Glutamatergic neuron (in vitro differentiated cells): ENCODE measurements at regions not wholly inside any gene's neighbourhood (a gene's known extent, or its start where the extent isn't known, plus 50 kb on each side); places are given as distances from the start of the nearest gene placed in this dataset.

Source experiments
- DNase-seq: peaks from one replicate; pipeline ENCODE4 v3.0.0; 2022
- H3K27ac Mint-ChIP-seq: one replicate; pipeline ENCODE4 v1.8.0; 2020; ENCODE audit warnings: mild to moderate bottlenecking, mixed read lengths, inconsistent platforms; ENCODE audit not compliant: unreplicated experiment
- H3K27me3 Mint-ChIP-seq: one replicate; pipeline ENCODE4 v1.8.0; 2020; ENCODE audit warnings: mild to moderate bottlenecking, moderate library complexity, mixed read lengths, inconsistent platforms; ENCODE audit not compliant: unreplicated experiment
- H3K36me3 Mint-ChIP-seq: one replicate; pipeline ENCODE4 v1.8.0; 2020; ENCODE audit warnings: mild to moderate bottlenecking, mixed read lengths, inconsistent platforms; ENCODE audit not compliant: unreplicated experiment
- H3K4me1 Mint-ChIP-seq: one replicate; pipeline ENCODE4 v1.8.0; 2020; ENCODE audit warnings: mild to moderate bottlenecking, low read depth, mixed read lengths, inconsistent platforms; ENCODE audit not compliant: unreplicated experiment
- H3K4me3 Mint-ChIP-seq: one replicate; pipeline ENCODE4 v1.8.0; 2020; ENCODE audit warnings: mild to moderate bottlenecking, mixed read lengths, inconsistent platforms; ENCODE audit not compliant: unreplicated experiment
- H3K9me3 Mint-ChIP-seq: one replicate; pipeline ENCODE4 v1.8.0; 2020; ENCODE audit warnings: mild to moderate bottlenecking, moderate library complexity, mixed read lengths, inconsistent platforms; ENCODE audit not compliant: unreplicated experiment
- CTCF ChIP-seq: fragments of 200-600 bp; sonication (generic); IDR thresholded peaks from one replicate; pipeline ENCODE4 v1.5.0; 2021; ENCODE audit not compliant: partially characterized antibody, unreplicated experiment

- no peaks in the 10 kb centered on the region for H3K4me1 Mint-ChIP-seq
Measured at GRCh38 chr19:31825134-31826094, 476.2 kb upstream of the TSHZ3 start.

GRCh38 chr19:31826325-31826724 lies 477.1 kb upstream of the TSHZ3 start:
- Mint-ChIP-seq H3K9me3 (peaks cover under 1% of the 10 kb centered on the region), H3K27me3 (no peaks in the 10 kb centered on the region), H3K4me1 (no peaks in the 10 kb centered on the region), H3K27ac (no peak overlapping the region), H3K4me3 (no peak overlapping the region), H3K36me3 (peaks cover 4% of the 10 kb centered on the region)
- TF ChIP-seq CTCF = no peak
- no peak for DNase-seq

More at GRCh38 chr19:31825134-31826094, 476.2 kb upstream of the TSHZ3 start:
- Mint-ChIP-seq H3K27me3 (no peaks in the 10 kb centered on the region), H3K4me3 (peak overlapping the region; percentile 22), H3K36me3 (peaks cover 4% of the 10 kb centered on the region), H3K27ac (no peak overlapping the region), H3K9me3 (peaks cover 4% of the 10 kb centered on the region)
- no peak for DNase-seq
- TF ChIP-seq CTCF = no peak

- H3K27me3 Mint-ChIP-seq = no peaks in the 10 kb centered on the region
- peaks cover 12% of the 10 kb centered on the region for H3K36me3 Mint-ChIP-seq
- H3K9me3 Mint-ChIP-seq = peaks cover 2% of the 10 kb centered on the region
- no peak overlapping the region for H3K27ac Mint-ChIP-seq
- no peaks in the 10 kb centered on the region for H3K4me1 Mint-ChIP-seq
- DNase-seq = no peak
- no peak overlapping the region for H3K4me3 Mint-ChIP-seq
- no peak for TF ChIP-seq CTCF
Measured at GRCh38 chr19:31831421-31832175, 482.4 kb upstream of the TSHZ3 start.

GRCh38 chr19:31832176-31832548 lies 482.9 kb upstream of the TSHZ3 start:
- Mint-ChIP-seq H3K9me3 (peaks cover 2% of the 10 kb centered on the region), H3K27ac (no peak overlapping the region), H3K27me3 (no peaks in the 10 kb centered on the region), H3K4me1 (no peaks in the 10 kb centered on the region), H3K36me3 (peaks cover 12% of the 10 kb centered on the region), H3K4me3 (no peak overlapping the region)
- no peak for TF ChIP-seq CTCF
- no peak for DNase-seq
